HL-60 (cell line): ENCODE measurements at regions not wholly inside any gene's neighbourhood (a gene's known extent, or its start where the extent isn't known, plus 50 kb on each side); places are given as distances from the start of the nearest gene placed in this dataset.

Experiments used
- CTCF ChIP-seq: IDR thresholded peaks from one replicate; pipeline ENCODE4 v1.5.1; 2011; ENCODE audit warnings: low read length, control low read depth, inconsistent platforms; ENCODE audit not compliant: insufficient read depth
- GABPA ChIP-seq: IDR thresholded peaks from 2 replicates; pipeline ENCODE4 v1.6.1; 2012; ENCODE audit warnings: low read depth
- POLR2AphosphoS5 ChIP-seq: IDR thresholded peaks from 2 replicates; pipeline ENCODE4 v1.6.1; 2012; ENCODE audit warnings: low read depth
- SPI1 ChIP-seq: IDR thresholded peaks from 2 replicates; pipeline ENCODE4 v1.6.1; 2012; ENCODE audit warnings: low read depth, mild to moderate bottlenecking, borderline replicate concordance
- TF ChIP-seq, protein P1 (sequence below): IDR thresholded peaks from 2 replicates; pipeline ENCODE4 v1.6.1; 2012; ENCODE audit warnings: low read depth; ENCODE audit not compliant: insufficient replicate concordance

- TF ChIP-seq CTCF = no peak
- no peak for TF ChIP-seq POLR2AphosphoS5
- TF ChIP-seq, protein P1, sequence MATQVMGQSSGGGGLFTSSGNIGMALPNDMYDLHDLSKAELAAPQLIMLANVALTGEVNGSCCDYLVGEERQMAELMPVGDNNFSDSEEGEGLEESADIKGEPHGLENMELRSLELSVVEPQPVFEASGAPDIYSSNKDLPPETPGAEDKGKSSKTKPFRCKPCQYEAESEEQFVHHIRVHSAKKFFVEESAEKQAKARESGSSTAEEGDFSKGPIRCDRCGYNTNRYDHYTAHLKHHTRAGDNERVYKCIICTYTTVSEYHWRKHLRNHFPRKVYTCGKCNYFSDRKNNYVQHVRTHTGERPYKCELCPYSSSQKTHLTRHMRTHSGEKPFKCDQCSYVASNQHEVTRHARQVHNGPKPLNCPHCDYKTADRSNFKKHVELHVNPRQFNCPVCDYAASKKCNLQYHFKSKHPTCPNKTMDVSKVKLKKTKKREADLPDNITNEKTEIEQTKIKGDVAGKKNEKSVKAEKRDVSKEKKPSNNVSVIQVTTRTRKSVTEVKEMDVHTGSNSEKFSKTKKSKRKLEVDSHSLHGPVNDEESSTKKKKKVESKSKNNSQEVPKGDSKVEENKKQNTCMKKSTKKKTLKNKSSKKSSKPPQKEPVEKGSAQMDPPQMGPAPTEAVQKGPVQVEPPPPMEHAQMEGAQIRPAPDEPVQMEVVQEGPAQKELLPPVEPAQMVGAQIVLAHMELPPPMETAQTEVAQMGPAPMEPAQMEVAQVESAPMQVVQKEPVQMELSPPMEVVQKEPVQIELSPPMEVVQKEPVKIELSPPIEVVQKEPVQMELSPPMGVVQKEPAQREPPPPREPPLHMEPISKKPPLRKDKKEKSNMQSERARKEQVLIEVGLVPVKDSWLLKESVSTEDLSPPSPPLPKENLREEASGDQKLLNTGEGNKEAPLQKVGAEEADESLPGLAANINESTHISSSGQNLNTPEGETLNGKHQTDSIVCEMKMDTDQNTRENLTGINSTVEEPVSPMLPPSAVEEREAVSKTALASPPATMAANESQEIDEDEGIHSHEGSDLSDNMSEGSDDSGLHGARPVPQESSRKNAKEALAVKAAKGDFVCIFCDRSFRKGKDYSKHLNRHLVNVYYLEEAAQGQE = no peak
- no peak for TF ChIP-seq GABPA
- no peak for TF ChIP-seq SPI1
These were observed 429.0 kb downstream of the ZNF608 start for GRCh38 chr5:124317451-124317850.
